ENCODE measurements at regions not wholly inside any gene's neighbourhood (a gene's known extent, or its start where the extent isn't known, plus 50 kb on each side); places are given as distances from the start of the nearest gene placed in this dataset.

GRCh38 chr7:89914711-89915110 is 239.6 kb upstream of the STEAP1 start:
- Histone ChIP-seq H2AFZ (ENCODE audit: low read depth, low read length) (no peak overlapping the region), H3K4me3 (ENCODE audit: low read length) (no peak overlapping the region), H3K36me3 (ENCODE audit: insufficient read depth, low read length) (no peaks in the 10 kb centered on the region), H3K27me3 (ENCODE audit: insufficient read depth, low read length) (no peaks in the 10 kb centered on the region), H3K9me3 (ENCODE audit: low read length) (no peaks in the 10 kb centered on the region), H3K4me1 (ENCODE audit: insufficient read depth, low read length) (peaks cover 6% of the 10 kb centered on the region)

- Histone ChIP-seq H2AFZ (ENCODE audit: low read depth, low read length) (no peak overlapping the region), H3K9me3 (ENCODE audit: low read length) (no peaks in the 10 kb centered on the region), H3K4me1 (ENCODE audit: insufficient read depth, low read length) (no peaks in the 10 kb centered on the region), H3K27me3 (ENCODE audit: insufficient read depth, low read length) (no peaks in the 10 kb centered on the region), H3K36me3 (ENCODE audit: insufficient read depth, low read length) (no peaks in the 10 kb centered on the region), H3K4me3 (ENCODE audit: low read length) (no peak overlapping the region)
These were observed 228.1 kb upstream of the STEAP1 start for GRCh38 chr7:89926194-89926593.

GRCh38 chr7:89926701-89927100 is 227.6 kb upstream of the STEAP1 start:
- no peaks in the 10 kb centered on the region for H3K4me1 ChIP-seq (ENCODE audit: insufficient read depth, low read length)

GRCh38 chr7:89927762-89928161 is 226.5 kb upstream of the STEAP1 start:
- H3K36me3 ChIP-seq (ENCODE audit: insufficient read depth, low read length), result no peaks in the 10 kb centered on the region
- H3K27me3 ChIP-seq (ENCODE audit: insufficient read depth, low read length), result no peaks in the 10 kb centered on the region
- H2AFZ ChIP-seq (ENCODE audit: low read depth, low read length), result peak overlapping the region; percentile 43
- H3K4me3 ChIP-seq (ENCODE audit: low read length), result no peak overlapping the region
- no peaks in the 10 kb centered on the region for H3K4me1 ChIP-seq (ENCODE audit: insufficient read depth, low read length)
- no peaks in the 10 kb centered on the region for H3K9me3 ChIP-seq (ENCODE audit: low read length)

More at GRCh38 chr7:89926701-89927100, 227.6 kb upstream of the STEAP1 start:
- no peaks in the 10 kb centered on the region for H3K36me3 ChIP-seq (ENCODE audit: insufficient read depth, low read length)
- no peak overlapping the region for H2AFZ ChIP-seq (ENCODE audit: low read depth, low read length)
- no peaks in the 10 kb centered on the region for H3K9me3 ChIP-seq (ENCODE audit: low read length)
- H3K4me3 ChIP-seq (ENCODE audit: low read length), result no peak overlapping the region
- H3K27me3 ChIP-seq (ENCODE audit: insufficient read depth, low read length), result no peaks in the 10 kb centered on the region

GRCh38 chr7:89928451-89928850 is 225.8 kb upstream of the STEAP1 start:
- Histone ChIP-seq H3K9me3 (ENCODE audit: low read length) (no peaks in the 10 kb centered on the region), H3K27me3 (ENCODE audit: insufficient read depth, low read length) (no peaks in the 10 kb centered on the region), H3K4me3 (ENCODE audit: low read length) (no peak overlapping the region), H2AFZ (ENCODE audit: low read depth, low read length) (no peak overlapping the region), H3K36me3 (ENCODE audit: insufficient read depth, low read length) (no peaks in the 10 kb centered on the region), H3K4me1 (ENCODE audit: insufficient read depth, low read length) (no peaks in the 10 kb centered on the region)

- Histone ChIP-seq H3K4me3 (ENCODE audit: low read length) (no peak overlapping the region), H3K9me3 (ENCODE audit: low read length) (no peaks in the 10 kb centered on the region), H3K4me1 (ENCODE audit: insufficient read depth, low read length) (no peaks in the 10 kb centered on the region), H3K36me3 (ENCODE audit: insufficient read depth, low read length) (no peaks in the 10 kb centered on the region), H3K27me3 (ENCODE audit: insufficient read depth, low read length) (no peaks in the 10 kb centered on the region), H2AFZ (ENCODE audit: low read depth, low read length) (no peak overlapping the region)
These were observed 220.2 kb upstream of the STEAP1 start for GRCh38 chr7:89934101-89934500.

GRCh38 chr7:89943525-89944050 is 210.7 kb upstream of the STEAP1 start:
- Histone ChIP-seq H3K4me1 (ENCODE audit: insufficient read depth, low read length) (peaks cover 6% of the 10 kb centered on the region), H3K4me3 (ENCODE audit: low read length) (no peak overlapping the region), H2AFZ (ENCODE audit: low read depth, low read length) (peak overlapping the region; percentile 2), H3K36me3 (ENCODE audit: insufficient read depth, low read length) (no peaks in the 10 kb centered on the region), H3K9me3 (ENCODE audit: low read length) (no peaks in the 10 kb centered on the region), H3K27me3 (ENCODE audit: insufficient read depth, low read length) (no peaks in the 10 kb centered on the region)

- peaks cover 2% of the 10 kb centered on the region for H3K27me3 ChIP-seq (ENCODE audit: insufficient read depth, low read length)
- H2AFZ ChIP-seq (ENCODE audit: low read depth, low read length), result no peak overlapping the region
- H3K4me1 ChIP-seq (ENCODE audit: insufficient read depth, low read length), result no peaks in the 10 kb centered on the region
- H3K9me3 ChIP-seq (ENCODE audit: low read length), result peaks cover 2% of the 10 kb centered on the region
- no peaks in the 10 kb centered on the region for H3K36me3 ChIP-seq (ENCODE audit: insufficient read depth, low read length)
- H3K4me3 ChIP-seq (ENCODE audit: low read length), result no peak overlapping the region
These were observed 195.7 kb upstream of the STEAP1 start for GRCh38 chr7:89958525-89959068.

- Histone ChIP-seq H2AFZ (ENCODE audit: low read depth, low read length) (no peak overlapping the region), H3K27me3 (ENCODE audit: insufficient read depth, low read length) (peaks cover 2% of the 10 kb centered on the region), H3K9me3 (ENCODE audit: low read length) (peaks cover 2% of the 10 kb centered on the region), H3K4me3 (ENCODE audit: low read length) (no peak overlapping the region), H3K4me1 (ENCODE audit: insufficient read depth, low read length) (no peaks in the 10 kb centered on the region), H3K36me3 (ENCODE audit: insufficient read depth, low read length) (no peaks in the 10 kb centered on the region)
These were observed 188.1 kb upstream of the STEAP1 start for GRCh38 chr7:89966067-89966664.

- no peaks in the 10 kb centered on the region for H3K27me3 ChIP-seq (ENCODE audit: insufficient read depth, low read length)
- H3K4me3 ChIP-seq (ENCODE audit: low read length), result no peak overlapping the region
- H3K36me3 ChIP-seq (ENCODE audit: insufficient read depth, low read length), result no peaks in the 10 kb centered on the region
- H3K9me3 ChIP-seq (ENCODE audit: low read length), result no peaks in the 10 kb centered on the region
- no peaks in the 10 kb centered on the region for H3K4me1 ChIP-seq (ENCODE audit: insufficient read depth, low read length)
- no peak overlapping the region for H2AFZ ChIP-seq (ENCODE audit: low read depth, low read length)
These were observed 178.7 kb upstream of the STEAP1 start for GRCh38 chr7:89975577-89975976.

GRCh38 chr7:89987665-89988064 is 166.6 kb upstream of the STEAP1 start:
- Histone ChIP-seq H2AFZ (ENCODE audit: low read depth, low read length) (no peak overlapping the region), H3K9me3 (ENCODE audit: low read length) (no peaks in the 10 kb centered on the region), H3K4me1 (ENCODE audit: insufficient read depth, low read length) (no peaks in the 10 kb centered on the region), H3K27me3 (ENCODE audit: insufficient read depth, low read length) (no peaks in the 10 kb centered on the region), H3K36me3 (ENCODE audit: insufficient read depth, low read length) (no peaks in the 10 kb centered on the region), H3K4me3 (ENCODE audit: low read length) (no peak overlapping the region)

GRCh38 chr7:89988074-89988473 is 166.2 kb upstream of the STEAP1 start:
- no peaks in the 10 kb centered on the region for H3K4me1 ChIP-seq (ENCODE audit: insufficient read depth, low read length)
- H3K9me3 ChIP-seq (ENCODE audit: low read length), result no peaks in the 10 kb centered on the region
- no peaks in the 10 kb centered on the region for H3K36me3 ChIP-seq (ENCODE audit: insufficient read depth, low read length)
- H3K27me3 ChIP-seq (ENCODE audit: insufficient read depth, low read length), result no peaks in the 10 kb centered on the region
- no peak overlapping the region for H3K4me3 ChIP-seq (ENCODE audit: low read length)
- H2AFZ ChIP-seq (ENCODE audit: low read depth, low read length), result no peak overlapping the region

- no peaks in the 10 kb centered on the region for H3K27me3 ChIP-seq (ENCODE audit: insufficient read depth, low read length)
- H3K9me3 ChIP-seq (ENCODE audit: low read length), result no peaks in the 10 kb centered on the region
- H3K4me3 ChIP-seq (ENCODE audit: low read length), result no peak overlapping the region
- no peaks in the 10 kb centered on the region for H3K4me1 ChIP-seq (ENCODE audit: insufficient read depth, low read length)
- H3K36me3 ChIP-seq (ENCODE audit: insufficient read depth, low read length), result no peaks in the 10 kb centered on the region
- no peak overlapping the region for H2AFZ ChIP-seq (ENCODE audit: low read depth, low read length)
These were observed 164.8 kb upstream of the STEAP1 start for GRCh38 chr7:89989454-89989853.

- H3K36me3 ChIP-seq (ENCODE audit: insufficient read depth, low read length), result no peaks in the 10 kb centered on the region
- H3K4me3 ChIP-seq (ENCODE audit: low read length), result no peak overlapping the region
- no peaks in the 10 kb centered on the region for H3K9me3 ChIP-seq (ENCODE audit: low read length)
- H3K27me3 ChIP-seq (ENCODE audit: insufficient read depth, low read length), result no peaks in the 10 kb centered on the region
- H3K4me1 ChIP-seq (ENCODE audit: insufficient read depth, low read length), result no peaks in the 10 kb centered on the region
- H2AFZ ChIP-seq (ENCODE audit: low read depth, low read length), result no peak overlapping the region
These were observed 159.8 kb upstream of the STEAP1 start for GRCh38 chr7:89994483-89994882.
